MM.1S (cell line): ENCODE measurements at regions not wholly inside any gene's neighbourhood (a gene's known extent, or its start where the extent isn't known, plus 50 kb on each side); places are given as distances from the start of the nearest gene placed in this dataset.

Experiments
- EZH2 ChIP-seq: fragments of 300-600 bp; sonication (generic); optimal IDR thresholded peaks from 2 replicates; pipeline ENCODE3; 2017; ENCODE audit warnings: low read depth, mild to moderate bottlenecking, antibody characterized with exemption, low read length, mixed read lengths
- EZH2phosphoT487 ChIP-seq: fragments of 300-600 bp; sonication (generic); IDR thresholded peaks from 2 replicates; pipeline ENCODE4 v1.6.1; 2018; ENCODE audit warnings: antibody characterized with exemption, low read length
- TF ChIP-seq, protein P1 (sequence below): fragments of 300-600 bp; sonication (generic); IDR thresholded peaks from 2 replicates; pipeline ENCODE4 v1.5.1; 2016; ENCODE audit warnings: antibody characterized with exemption, low read length, mixed read lengths

DNA sequence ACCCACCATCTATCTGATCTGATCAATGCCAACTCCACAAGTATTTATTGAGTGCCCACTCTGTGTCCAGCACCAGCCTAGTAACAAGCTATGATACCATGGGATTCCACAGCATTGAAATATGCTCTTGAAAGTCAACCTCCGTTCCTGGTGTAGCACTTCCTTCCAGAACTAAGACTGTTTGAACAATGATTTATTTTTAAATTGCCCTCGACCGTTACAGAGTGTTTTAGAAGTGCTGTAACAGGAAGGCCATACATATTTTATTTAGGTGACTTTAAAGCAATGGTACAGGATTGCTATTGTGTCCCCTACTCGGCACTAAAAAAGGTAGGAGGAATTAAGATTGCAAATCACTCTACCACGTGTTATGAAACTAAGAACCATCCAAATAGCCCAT, 225.6 kb downstream of the TEX36 start:
- TF ChIP-seq, protein P1, sequence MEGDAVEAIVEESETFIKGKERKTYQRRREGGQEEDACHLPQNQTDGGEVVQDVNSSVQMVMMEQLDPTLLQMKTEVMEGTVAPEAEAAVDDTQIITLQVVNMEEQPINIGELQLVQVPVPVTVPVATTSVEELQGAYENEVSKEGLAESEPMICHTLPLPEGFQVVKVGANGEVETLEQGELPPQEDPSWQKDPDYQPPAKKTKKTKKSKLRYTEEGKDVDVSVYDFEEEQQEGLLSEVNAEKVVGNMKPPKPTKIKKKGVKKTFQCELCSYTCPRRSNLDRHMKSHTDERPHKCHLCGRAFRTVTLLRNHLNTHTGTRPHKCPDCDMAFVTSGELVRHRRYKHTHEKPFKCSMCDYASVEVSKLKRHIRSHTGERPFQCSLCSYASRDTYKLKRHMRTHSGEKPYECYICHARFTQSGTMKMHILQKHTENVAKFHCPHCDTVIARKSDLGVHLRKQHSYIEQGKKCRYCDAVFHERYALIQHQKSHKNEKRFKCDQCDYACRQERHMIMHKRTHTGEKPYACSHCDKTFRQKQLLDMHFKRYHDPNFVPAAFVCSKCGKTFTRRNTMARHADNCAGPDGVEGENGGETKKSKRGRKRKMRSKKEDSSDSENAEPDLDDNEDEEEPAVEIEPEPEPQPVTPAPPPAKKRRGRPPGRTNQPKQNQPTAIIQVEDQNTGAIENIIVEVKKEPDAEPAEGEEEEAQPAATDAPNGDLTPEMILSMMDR = no peak
- TF ChIP-seq EZH2 (no peak), EZH2phosphoT487 (no peak)
